HG03060 (cell line): ENCODE measurements at regions not wholly inside any gene's neighbourhood (a gene's known extent, or its start where the extent isn't known, plus 50 kb on each side); places are given as distances from the start of the nearest gene placed in this dataset.

Source experiments
- ATAC-seq: cut with Tn5 transposase; IDR thresholded peaks from one replicate; pipeline ENCODE4 v1.9.1; 2021; ENCODE audit warnings: low read depth, moderate number of reproducible peaks; ENCODE audit not compliant: unreplicated experiment

GRCh38 chr3:150077581-150078247 is 107.0 kb upstream of the PFN2 start:
- no peak for ATAC-seq

- ATAC-seq = no peak
Observed at GRCh38 chr3:150077107-150077506, 106.4 kb upstream of the PFN2 start.

GRCh38 chr3:150076443-150076842 is 105.7 kb upstream of the PFN2 start:
- ATAC-seq = no peak

- ATAC-seq = no peak
Observed at GRCh38 chr3:150075417-150075865, 104.7 kb upstream of the PFN2 start.

GRCh38 chr3:150074697-150075416 is 104.2 kb upstream of the PFN2 start:
- no peak for ATAC-seq

- no peak for ATAC-seq
Observed at GRCh38 chr3:150074277-150074676, 103.6 kb upstream of the PFN2 start.

- no peak for ATAC-seq
Observed at GRCh38 chr3:150073513-150073912, 102.8 kb upstream of the PFN2 start.

- ATAC-seq = no peak
Observed at GRCh38 chr3:150073031-150073430, 102.3 kb upstream of the PFN2 start.

GRCh38 chr3:150072576-150072975 is 101.9 kb upstream of the PFN2 start:
- no peak for ATAC-seq

GRCh38 chr3:150070271-150070670 is 99.6 kb upstream of the PFN2 start:
- ATAC-seq = no peak

GRCh38 chr3:150069633-150070032 is 98.9 kb upstream of the PFN2 start:
- ATAC-seq = no peak

GRCh38 chr3:150069154-150069527 is 98.4 kb upstream of the PFN2 start:
- ATAC-seq = no peak

GRCh38 chr3:150068440-150069153 is 97.9 kb upstream of the PFN2 start:
- ATAC-seq = no peak

- no peak for ATAC-seq
Observed at GRCh38 chr3:150067561-150067960, 96.9 kb upstream of the PFN2 start.

- ATAC-seq = no peak
Observed at GRCh38 chr3:150064971-150065370, 94.3 kb upstream of the PFN2 start.

- ATAC-seq = no peak
Observed at GRCh38 chr3:150063237-150063636, 92.5 kb upstream of the PFN2 start.

- no peak for ATAC-seq
Observed at GRCh38 chr3:150062492-150062891, 91.8 kb upstream of the PFN2 start.

GRCh38 chr3:150061288-150062024 is 90.8 kb upstream of the PFN2 start:
- no peak for ATAC-seq

GRCh38 chr3:150059729-150060128 is 89.0 kb upstream of the PFN2 start:
- ATAC-seq = no peak

GRCh38 chr3:150059241-150059640 is 88.5 kb upstream of the PFN2 start:
- no peak for ATAC-seq

- ATAC-seq = no peak
Observed at GRCh38 chr3:150057227-150057626, 86.5 kb upstream of the PFN2 start.
